GM18858 (cell line): ENCODE measurements at regions not wholly inside any gene's neighbourhood (a gene's known extent, or its start where the extent isn't known, plus 50 kb on each side); places are given as distances from the start of the nearest gene placed in this dataset.

ENCODE experiments used
- ATAC-seq: cut with Tn5 transposase; IDR thresholded peaks from one replicate; pipeline ENCODE4 v1.9.1; 2021; ENCODE audit not compliant: unreplicated experiment

- ATAC-seq, result no peak
These were observed 83.9 kb upstream of the MTNR1B start for GRCh38 chr11:92885600-92885999.

- peak; percentile 67 for ATAC-seq
These were observed 83.1 kb upstream of the MTNR1B start for GRCh38 chr11:92886243-92886905.

- ATAC-seq, result no peak
These were observed 80.8 kb upstream of the MTNR1B start for GRCh38 chr11:92888696-92889095.

- no peak for ATAC-seq
These were observed 78.6 kb upstream of the MTNR1B start for GRCh38 chr11:92890846-92891245.

DNA sequence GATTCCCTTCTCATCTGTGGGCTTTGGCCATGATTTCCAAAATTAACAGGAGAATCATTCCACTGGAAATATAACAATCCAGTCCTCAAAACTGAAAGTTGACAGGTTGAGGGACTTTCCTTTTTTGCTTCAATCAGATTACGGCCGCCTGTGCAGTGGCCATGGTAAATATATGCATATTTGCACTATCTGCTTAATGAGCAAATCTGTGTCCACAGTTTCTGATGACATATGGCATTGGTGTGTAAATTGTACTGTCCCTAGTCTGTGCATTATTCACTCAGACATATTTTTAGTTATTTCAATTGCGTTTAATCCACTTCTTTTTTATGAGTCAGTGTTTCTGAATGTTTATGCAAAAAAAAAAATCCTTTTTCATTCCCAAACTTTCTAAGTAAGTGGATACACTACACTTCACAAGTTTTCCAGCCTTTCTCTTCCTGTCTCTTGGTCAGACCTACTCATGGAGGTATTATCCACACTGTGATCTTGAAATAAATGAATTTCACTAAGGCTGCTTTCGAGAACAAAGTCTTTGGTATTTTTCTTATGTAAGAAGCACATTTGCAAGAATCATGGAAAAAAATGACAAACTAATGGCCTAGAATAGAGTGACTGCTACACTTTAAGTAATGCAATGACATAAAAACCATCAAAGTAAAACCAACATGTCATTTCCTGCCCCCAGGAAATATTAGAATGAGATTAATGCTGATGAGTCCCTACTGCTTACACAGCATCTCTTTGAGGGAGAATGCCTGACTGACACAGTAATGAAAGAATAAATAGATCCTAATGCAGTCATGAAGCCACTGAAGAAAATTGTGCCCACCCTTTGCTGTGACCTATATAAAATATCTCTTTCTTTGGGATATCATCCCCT, 76.4 kb upstream of the MTNR1B start:
- no peak for ATAC-seq

GRCh38 chr11:92894197-92894596, 75.3 kb upstream of the MTNR1B start:
- no peak for ATAC-seq

DNA sequence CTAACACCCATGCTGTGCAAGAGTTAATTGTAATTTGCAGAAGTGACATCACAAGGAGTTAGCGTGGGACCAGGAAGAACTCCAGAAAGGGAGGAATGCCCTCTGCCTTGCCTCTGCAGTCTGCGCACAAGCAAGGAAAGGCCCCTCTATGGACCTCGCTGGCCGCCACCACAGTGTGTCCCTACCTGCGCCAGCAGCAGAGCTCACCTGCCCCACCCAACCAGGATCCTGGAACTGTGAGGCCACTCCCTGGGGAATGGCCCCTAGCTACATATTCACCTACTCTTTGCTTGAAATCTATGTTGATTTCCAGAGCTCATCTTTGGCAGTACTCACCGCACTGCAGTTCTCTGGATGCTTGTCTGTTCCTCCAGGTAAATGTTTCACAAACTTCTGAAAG, 72.0 kb upstream of the MTNR1B start:
- ATAC-seq, result no peak

GRCh38 chr11:92902417-92902816, 67.0 kb upstream of the MTNR1B start:
- no peak for ATAC-seq

DNA sequence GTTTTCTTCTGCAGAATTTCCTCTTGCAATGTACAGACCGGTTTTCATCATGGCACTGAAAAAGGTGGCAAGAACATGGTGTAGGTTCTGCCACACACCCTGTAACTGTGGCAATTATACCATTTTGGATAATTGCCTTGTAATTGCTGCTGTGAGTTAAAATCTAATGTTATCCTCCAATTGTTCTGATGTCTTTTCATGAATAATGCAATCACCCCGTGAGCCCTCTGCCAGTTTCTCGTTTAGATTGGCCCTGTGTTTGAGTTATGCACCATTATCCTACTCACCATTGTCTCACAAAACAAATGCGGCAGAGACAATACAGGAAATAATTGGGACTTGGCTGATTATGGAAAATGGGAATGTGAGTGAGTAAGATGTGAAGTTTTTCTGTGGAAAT, 61.8 kb upstream of the MTNR1B start:
- ATAC-seq, result no peak

- ATAC-seq, result no peak
These were observed 60.2 kb upstream of the MTNR1B start for GRCh38 chr11:92909214-92909613.

DNA sequence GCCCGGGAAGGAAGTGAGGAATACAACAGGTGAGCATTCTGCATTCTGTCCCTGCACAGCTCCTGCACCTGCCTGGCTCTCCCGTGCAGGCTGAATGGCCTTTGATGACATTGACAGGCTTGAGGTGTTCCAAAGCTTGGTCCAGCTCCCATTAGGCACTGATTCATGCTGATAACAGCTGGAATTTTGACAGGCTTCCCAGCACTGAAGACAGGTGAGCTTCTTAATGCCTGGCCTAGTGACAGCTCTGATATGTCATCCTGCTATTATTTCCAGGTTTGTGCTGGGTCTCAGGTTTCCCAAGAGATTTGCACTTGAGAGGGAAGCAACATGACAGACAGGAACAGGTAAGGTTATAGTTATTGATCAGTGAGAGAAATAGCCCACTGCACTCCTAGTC, 58.0 kb upstream of the MTNR1B start:
- no peak for ATAC-seq

DNA sequence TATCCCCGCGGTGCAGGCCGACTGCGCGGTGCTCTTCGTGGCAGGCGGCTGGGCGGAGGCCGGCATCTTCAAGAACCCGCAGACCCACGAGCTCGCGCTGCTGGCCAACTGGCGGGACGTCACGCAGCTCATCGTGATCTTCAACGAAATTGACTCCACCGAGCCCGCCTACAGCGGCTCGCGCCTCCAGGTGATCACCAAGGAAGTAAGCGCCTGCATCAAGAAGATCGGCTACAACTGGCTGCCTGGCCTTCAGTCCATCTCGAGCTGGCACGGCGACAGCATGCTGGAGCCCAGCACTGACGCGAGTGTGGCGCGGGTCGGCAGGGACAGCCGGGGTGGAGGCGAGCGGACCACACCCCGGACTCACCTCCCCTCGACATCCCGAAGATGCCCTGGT, 53.9 kb upstream of the MTNR1B start:
- ATAC-seq, result no peak

- ATAC-seq, result no peak
These were observed 53.2 kb upstream of the MTNR1B start for GRCh38 chr11:92916299-92916698.

DNA sequence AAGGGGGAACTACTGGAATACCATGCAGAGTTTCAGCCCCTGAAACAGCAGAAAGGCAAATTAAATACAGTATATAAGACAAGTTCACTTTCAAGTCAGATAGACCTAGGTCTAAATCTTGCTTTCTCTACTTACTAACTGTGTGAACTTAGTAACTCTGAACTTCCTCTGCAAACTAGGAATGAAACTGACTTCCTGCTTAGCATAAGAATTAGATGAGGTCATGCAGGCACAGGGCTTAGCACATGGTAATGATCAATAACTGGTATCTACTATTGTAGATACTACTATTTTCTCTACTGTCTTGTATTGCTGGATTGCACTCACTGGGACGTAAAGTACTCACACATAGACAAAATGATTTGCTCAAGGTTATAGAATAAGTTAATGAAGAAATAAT, 51.5 kb upstream of the MTNR1B start:
- ATAC-seq, result peak; percentile 63

DNA sequence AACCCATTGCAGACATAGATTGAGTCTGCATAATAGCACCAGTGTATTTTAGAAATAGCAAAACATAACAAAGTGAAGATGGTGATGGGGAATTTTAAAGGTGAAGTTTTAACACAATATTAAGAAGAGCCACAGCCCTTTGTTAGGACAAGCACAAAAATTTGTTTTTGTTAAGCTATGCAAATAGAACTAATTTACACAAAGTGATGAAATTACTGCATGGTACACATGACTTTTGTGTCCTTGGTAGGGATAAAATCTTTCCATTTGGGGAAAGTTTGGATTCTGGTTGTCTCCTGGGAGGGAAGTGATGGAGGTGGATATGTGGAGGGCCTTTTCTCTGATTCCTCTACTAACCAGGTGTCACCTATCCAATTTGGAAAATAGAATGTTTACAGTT, 50.4 kb upstream of the MTNR1B start:
- no peak for ATAC-seq
